ENCODE measurements at regions not wholly inside any gene's neighbourhood (a gene's known extent, or its start where the extent isn't known, plus 50 kb on each side); places are given as distances from the start of the nearest gene placed in this dataset.
"Not testable (repeated sequence)": the region's sequence is repeated elsewhere in the genome, so short reads cannot be mapped to it uniquely, and the experiment has no call there.

GRCh38 chr21:38119793-38120192 is 137.0 kb upstream of the KCNJ15 start:
- in situ Hi-C loops (cut with MboI; ENCODE audit: low sequenced_read_pairs), result no loop called here
- no CpG with 5 or more reads among the region's 4 CpGs for WGBS, 2 experiments (ENCODE audit: extremely low coverage in 2 of 2, insufficient read length in 1 of 2)
- no peak overlapping the region for H4K91ac ChIP-seq (ENCODE audit: insufficient read depth, low read depth, low read length)
- H3K27me3 ChIP-seq (ENCODE audit: control insufficient read depth, insufficient read depth, low read length), result peaks cover 5% of the 10 kb centered on the region
- H3K9me3 ChIP-seq (ENCODE audit: control insufficient read depth, insufficient read depth, low read length), result no peaks in the 10 kb centered on the region
- no peak overlapping the region for H3K9ac ChIP-seq (ENCODE audit: low read depth, low read length)
- dilution Hi-C loops (cut with HindIII; ENCODE audit: low sequenced_read_pairs, unreplicated experiment), result no loop called here
- no peak overlapping the region for H3K27ac ChIP-seq (ENCODE audit: insufficient read depth, low read length)
- H2BK5ac ChIP-seq (ENCODE audit: low read depth, low read length, poor library complexity, severe bottlenecking), result no peak overlapping the region
- no peaks in the 10 kb centered on the region for H3K79me1 ChIP-seq (ENCODE audit: low read depth in 1 of 2, low read length in 2 of 2)
- H2AFZ ChIP-seq (replicated peaks; ENCODE audit: low read length, poor library complexity), result no peak overlapping the region
- H3K23ac ChIP-seq (ENCODE audit: low read depth, low read length), result no peak overlapping the region
- no peak overlapping the region for H3K4ac ChIP-seq (ENCODE audit: low read depth, low read length)
- no peak overlapping the region for H2BK15ac ChIP-seq (ENCODE audit: low read depth, low read length)
- POLR2A ChIA-PET (ENCODE audit: unreplicated experiment), result no interaction called here
- no peak overlapping the region for H2AK9ac ChIP-seq (replicated peaks; ENCODE audit: low read depth, low read length, poor library complexity)
- H3K9me1 ChIP-seq (ENCODE audit: insufficient read depth, low read length), result no peaks in the 10 kb centered on the region
- H2BK20ac ChIP-seq (ENCODE audit: low read depth, low read length), result no peak overlapping the region
- DNase-seq (no peak), ATAC-seq (ENCODE audit: low read depth) (no peak)
- no peaks in the 10 kb centered on the region for H3K36me3 ChIP-seq (ENCODE audit: control insufficient read depth, insufficient read depth, low read length)
- CTCF ChIA-PET, result interaction anchor here (0.8 kb wide), 1 partner anchor 11 kb away, joined by 3 read pairs; no protein-coding TSS in a partner anchor
- no peak overlapping the region for H3K4me2 ChIP-seq (ENCODE audit: low read depth, low read length)
- no peak overlapping the region for H3K56ac ChIP-seq (ENCODE audit: extremely low read depth, insufficient read depth, low read length)
- no peak overlapping the region for H2BK120ac ChIP-seq (ENCODE audit: low read depth, low read length)
- TF ChIP-seq BHLHE40 (IDR thresholded peaks at IDR 0.05; ENCODE audit: low read depth, low read length) (no peak), NFE2L2 (IDR thresholded peaks at IDR 0.05; ENCODE audit: low read depth, low read length) (no peak)
- intact Hi-C loops (cut with micrococcal nuclease), result no loop called here
- BruUV-seq (replicated peaks), result no TSS peak
- H3K18ac ChIP-seq (ENCODE audit: low read depth, low read length), result no peak overlapping the region
- no peak overlapping the region for H4K5ac ChIP-seq (ENCODE audit: low read depth, low read length)
- no peak overlapping the region for H2AK5ac ChIP-seq (ENCODE audit: low read depth, low read length)
- no peak overlapping the region for H3K14ac ChIP-seq (replicated peaks; ENCODE audit: low read depth, low read length)
- H4K8ac ChIP-seq (ENCODE audit: low read depth in 2 of 2, low read length in 2 of 2), result no peak overlapping the region
- H3K4me3 ChIP-seq (ENCODE audit: insufficient read depth, low read depth, low read length), result no peak overlapping the region
- no peaks in the 10 kb centered on the region for H3K4me1 ChIP-seq (ENCODE audit: control insufficient read depth, insufficient read depth, low read length)
- H4K20me1 ChIP-seq (ENCODE audit: insufficient read depth, low read length), result no peaks in the 10 kb centered on the region

- H4K5ac ChIP-seq (ENCODE audit: low read depth, low read length); H2AFZ ChIP-seq (replicated peaks; ENCODE audit: low read length, poor library complexity); H3K56ac ChIP-seq (ENCODE audit: extremely low read depth, insufficient read depth, low read length); H2BK5ac ChIP-seq (ENCODE audit: low read depth, low read length, poor library complexity, severe bottlenecking); H3K27ac ChIP-seq (ENCODE audit: insufficient read depth, low read length); H2AK5ac ChIP-seq (ENCODE audit: low read depth, low read length); ATAC-seq (ENCODE audit: low read depth); POLR2A ChIA-PET (ENCODE audit: unreplicated experiment); H3K9me1 ChIP-seq (ENCODE audit: insufficient read depth, low read length); H3K23ac ChIP-seq (ENCODE audit: low read depth, low read length); H3K36me3 ChIP-seq (ENCODE audit: control insufficient read depth, insufficient read depth, low read length); CTCF ChIA-PET; H2BK20ac ChIP-seq (ENCODE audit: low read depth, low read length); H4K8ac ChIP-seq (ENCODE audit: low read depth in 2 of 2, low read length in 2 of 2); H2BK120ac ChIP-seq (ENCODE audit: low read depth, low read length); H3K27me3 ChIP-seq (ENCODE audit: control insufficient read depth, insufficient read depth, low read length); H3K18ac ChIP-seq (ENCODE audit: low read depth, low read length); dilution Hi-C loops (cut with HindIII; ENCODE audit: low sequenced_read_pairs, unreplicated experiment); H3K79me1 ChIP-seq (ENCODE audit: low read depth in 1 of 2, low read length in 2 of 2); DNase-seq; H4K91ac ChIP-seq (ENCODE audit: insufficient read depth, low read depth, low read length); H3K4me1 ChIP-seq (ENCODE audit: control insufficient read depth, insufficient read depth, low read length); in situ Hi-C loops (cut with MboI; ENCODE audit: low sequenced_read_pairs); H3K4ac ChIP-seq (ENCODE audit: low read depth, low read length); H3K14ac ChIP-seq (replicated peaks; ENCODE audit: low read depth, low read length); H3K9ac ChIP-seq (ENCODE audit: low read depth, low read length); H4K20me1 ChIP-seq (ENCODE audit: insufficient read depth, low read length); H3K4me3 ChIP-seq (ENCODE audit: insufficient read depth, low read depth, low read length); H3K9me3 ChIP-seq (ENCODE audit: control insufficient read depth, insufficient read depth, low read length); intact Hi-C loops (cut with micrococcal nuclease); H2AK9ac ChIP-seq (replicated peaks; ENCODE audit: low read depth, low read length, poor library complexity); H3K4me2 ChIP-seq (ENCODE audit: low read depth, low read length); H2BK15ac ChIP-seq (ENCODE audit: low read depth, low read length); BruUV-seq (replicated peaks): not testable (repeated sequence)
- 81% methylated on average over 4 of the region's 6 CpGs; no CpG with 5 or more reads in 1 of the 2 experiments for WGBS, 2 experiments (ENCODE audit: extremely low coverage in 2 of 2, insufficient read length in 1 of 2)
Measured at GRCh38 chr21:38120679-38120983, 136.2 kb upstream of the KCNJ15 start.

Data from IMR-90 (cell line).